Neutrophil (primary cell): ENCODE measurements at regions not wholly inside any gene's neighbourhood (a gene's known extent, or its start where the extent isn't known, plus 50 kb on each side); places are given as distances from the start of the nearest gene placed in this dataset.
"Not testable (repeated sequence)": the region's sequence is repeated elsewhere in the genome, so short reads cannot be mapped to it uniquely, and the experiment has no call there.

Experiments
- H3K27ac ChIP-seq: fragments of 200-600 bp; sonication (generic); 2 replicates; pipeline ENCODE4 v1.5.1; 2016; ENCODE audit warnings: mild to moderate bottlenecking, moderate library complexity
- H3K27me3 ChIP-seq: fragments of 200-600 bp; sonication (generic); 2 replicates; pipeline ENCODE4 v1.6.0; 2016; ENCODE audit warnings: mild to moderate bottlenecking
- H3K36me3 ChIP-seq: fragments of 200-600 bp; sonication (generic); 2 replicates; pipeline ENCODE4 v1.5.1; 2017
- H3K4me1 ChIP-seq, 2 experiments: fragments of 200-600 bp in 1 of 2; sonication (generic) in 1 of 2; 1 replicate in 1 of 2; 2 replicates in 1 of 2; pipeline versions ENCODE4 v1.5.1 to v1.6.1; 2013 to 2016; ENCODE audit warnings: low read depth in 1 of 2, low read length in 1 of 2, mild to moderate bottlenecking in 1 of 2, moderate library complexity in 1 of 2; ENCODE audit not compliant: control insufficient read depth in 1 of 2, insufficient read depth in 1 of 2
- H3K4me3 ChIP-seq, 2 experiments: fragments of 200-600 bp in 1 of 2; sonication (generic) in 1 of 2; 1 replicate in 1 of 2; 2 replicates in 1 of 2; pipeline ENCODE4 v1.5.1; 2013 to 2016; ENCODE audit warnings: low read depth in 1 of 2, low read length in 1 of 2, mild to moderate bottlenecking in 1 of 2, moderate library complexity in 1 of 2
- H3K9me3 ChIP-seq: fragments of 200-600 bp; sonication (generic); 2 replicates; pipeline ENCODE4 v1.5.1; 2016
- TF ChIP-seq, protein P1 (sequence below): fragments of 200-600 bp; sonication (generic); IDR thresholded peaks from 2 replicates; pipeline ENCODE4 v1.5.1; 2016; ENCODE audit warnings: antibody characterized with exemption

DNA sequence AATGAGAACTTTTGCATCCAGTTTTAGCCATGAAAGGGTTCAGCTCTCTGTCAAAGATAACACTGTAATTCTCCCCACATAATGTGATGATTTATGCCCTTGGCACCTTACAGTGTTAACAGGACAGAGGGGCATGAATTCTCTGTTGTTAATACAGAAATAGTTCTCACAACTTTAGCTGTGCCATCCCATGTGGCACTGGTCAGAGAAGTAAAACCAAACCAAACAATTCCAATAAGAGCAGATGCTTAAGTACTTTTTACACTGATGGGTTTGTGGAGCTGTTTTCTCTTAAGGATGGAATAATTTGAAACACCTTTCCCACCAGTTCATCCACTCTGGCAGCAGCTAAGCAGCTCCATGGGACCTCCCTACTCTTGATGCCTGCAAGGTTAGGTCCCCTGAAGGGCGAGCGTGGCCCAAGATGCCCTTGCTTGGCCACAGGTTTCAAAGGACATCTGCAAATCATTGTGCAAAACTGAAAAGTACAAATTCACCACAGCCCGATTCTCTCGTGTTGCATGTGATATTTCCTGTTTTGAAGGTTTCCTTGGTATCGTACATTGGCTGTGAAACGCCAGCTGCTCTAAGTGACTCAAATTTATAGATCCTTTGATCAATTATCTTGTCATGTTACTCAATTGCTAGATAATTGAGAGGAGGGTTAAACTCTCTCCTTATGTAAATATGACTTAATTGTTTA, 82.5 kb upstream of the CREB5 start:
- Histone ChIP-seq H3K36me3 (no peaks in the 10 kb centered on the region), H3K27me3 (peaks cover 19% of the 10 kb centered on the region), H3K4me1 (no peaks in the 10 kb centered on the region), H3K4me3 (no peak overlapping the region), H3K9me3 (no peaks in the 10 kb centered on the region), H3K27ac (no peak overlapping the region)
- TF ChIP-seq, protein P1, sequence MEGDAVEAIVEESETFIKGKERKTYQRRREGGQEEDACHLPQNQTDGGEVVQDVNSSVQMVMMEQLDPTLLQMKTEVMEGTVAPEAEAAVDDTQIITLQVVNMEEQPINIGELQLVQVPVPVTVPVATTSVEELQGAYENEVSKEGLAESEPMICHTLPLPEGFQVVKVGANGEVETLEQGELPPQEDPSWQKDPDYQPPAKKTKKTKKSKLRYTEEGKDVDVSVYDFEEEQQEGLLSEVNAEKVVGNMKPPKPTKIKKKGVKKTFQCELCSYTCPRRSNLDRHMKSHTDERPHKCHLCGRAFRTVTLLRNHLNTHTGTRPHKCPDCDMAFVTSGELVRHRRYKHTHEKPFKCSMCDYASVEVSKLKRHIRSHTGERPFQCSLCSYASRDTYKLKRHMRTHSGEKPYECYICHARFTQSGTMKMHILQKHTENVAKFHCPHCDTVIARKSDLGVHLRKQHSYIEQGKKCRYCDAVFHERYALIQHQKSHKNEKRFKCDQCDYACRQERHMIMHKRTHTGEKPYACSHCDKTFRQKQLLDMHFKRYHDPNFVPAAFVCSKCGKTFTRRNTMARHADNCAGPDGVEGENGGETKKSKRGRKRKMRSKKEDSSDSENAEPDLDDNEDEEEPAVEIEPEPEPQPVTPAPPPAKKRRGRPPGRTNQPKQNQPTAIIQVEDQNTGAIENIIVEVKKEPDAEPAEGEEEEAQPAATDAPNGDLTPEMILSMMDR: no peak

DNA sequence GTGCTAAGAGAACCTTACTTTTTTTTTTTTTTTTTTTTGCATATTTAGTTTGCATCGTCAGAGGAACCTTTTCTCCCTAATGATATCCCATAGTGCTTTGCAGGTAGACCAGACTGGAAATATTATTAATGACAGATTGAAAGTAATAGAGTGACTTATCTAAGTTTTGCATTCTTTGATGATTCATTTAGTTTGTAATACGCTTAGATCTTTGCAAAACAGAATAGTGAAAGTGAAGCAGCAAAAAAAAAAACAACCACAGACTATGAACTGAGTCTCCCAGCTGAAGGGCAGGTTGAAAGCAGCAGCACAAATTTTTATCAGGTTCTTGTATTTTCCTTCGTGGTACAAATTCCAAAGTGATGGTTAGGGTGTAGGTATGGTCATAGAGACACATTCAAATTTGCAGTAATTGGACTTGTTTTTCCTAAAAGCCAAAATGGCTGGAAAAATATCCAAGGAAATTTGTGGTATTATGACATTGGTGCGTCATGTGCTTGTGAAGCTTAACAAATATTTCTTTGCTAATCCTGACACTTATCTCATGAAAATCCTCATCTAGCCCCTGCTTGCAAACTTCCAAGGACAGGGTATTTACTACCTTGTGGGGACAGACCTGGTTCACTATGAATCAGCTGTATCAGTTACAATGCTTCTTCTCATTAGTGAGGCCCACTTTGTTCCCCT, 81.8 kb upstream of the CREB5 start:
- Histone ChIP-seq H3K9me3 (no peaks in the 10 kb centered on the region), H3K27me3 (peaks cover 19% of the 10 kb centered on the region), H3K4me3 (no peak overlapping the region), H3K27ac (no peak overlapping the region), H3K36me3 (no peaks in the 10 kb centered on the region), H3K4me1 (no peaks in the 10 kb centered on the region)
- TF ChIP-seq, protein P1: no peak

DNA sequence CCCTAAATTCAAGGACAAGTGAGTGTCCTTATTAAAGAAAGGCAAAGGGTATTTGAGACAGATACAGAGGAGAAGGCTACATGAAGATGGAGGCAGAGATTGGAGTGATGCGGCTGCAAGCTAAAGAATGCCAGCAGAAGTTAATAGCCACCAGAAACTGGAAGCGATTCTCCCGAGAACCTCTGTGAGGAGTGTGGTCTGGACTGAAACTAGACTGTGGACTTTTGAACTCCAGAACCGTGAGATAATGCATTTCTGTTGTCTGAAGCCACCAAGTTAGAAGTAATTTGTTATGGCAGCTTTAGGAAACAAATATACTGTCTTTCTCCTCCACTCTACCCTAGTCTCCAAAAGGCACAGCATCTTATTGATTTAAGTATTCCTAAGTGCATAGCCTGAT, 80.3 kb upstream of the CREB5 start:
- no peaks in the 10 kb centered on the region for H3K4me1 ChIP-seq
- TF ChIP-seq, protein P1: no peak
- H3K4me3 ChIP-seq: no peak overlapping the region
- no peak overlapping the region for H3K27ac ChIP-seq
- no peaks in the 10 kb centered on the region for H3K9me3 ChIP-seq
- no peaks in the 10 kb centered on the region for H3K36me3 ChIP-seq
- H3K27me3 ChIP-seq: peaks cover 19% of the 10 kb centered on the region

DNA sequence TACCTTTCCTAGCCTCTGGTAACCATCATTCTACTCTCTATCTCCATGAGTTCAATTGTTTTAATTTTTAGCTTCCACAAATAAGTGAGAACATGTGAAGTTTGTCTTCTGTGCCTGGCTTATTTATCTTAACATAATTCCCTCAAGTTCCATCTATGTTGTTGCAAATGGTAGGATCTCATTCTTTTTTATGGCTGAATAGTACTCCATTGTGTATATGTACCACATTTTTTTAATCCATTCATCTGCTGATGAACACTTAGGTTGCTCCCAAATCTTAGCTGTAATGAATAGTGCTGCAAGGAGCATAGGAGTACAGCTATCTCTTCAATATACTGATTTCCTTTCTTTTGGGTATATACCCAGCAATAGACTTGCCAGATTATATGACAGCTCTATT, 78.8 kb upstream of the CREB5 start:
- not testable (repeated sequence) for H3K9me3 ChIP-seq, H3K36me3 ChIP-seq, H3K4me3 ChIP-seq

DNA sequence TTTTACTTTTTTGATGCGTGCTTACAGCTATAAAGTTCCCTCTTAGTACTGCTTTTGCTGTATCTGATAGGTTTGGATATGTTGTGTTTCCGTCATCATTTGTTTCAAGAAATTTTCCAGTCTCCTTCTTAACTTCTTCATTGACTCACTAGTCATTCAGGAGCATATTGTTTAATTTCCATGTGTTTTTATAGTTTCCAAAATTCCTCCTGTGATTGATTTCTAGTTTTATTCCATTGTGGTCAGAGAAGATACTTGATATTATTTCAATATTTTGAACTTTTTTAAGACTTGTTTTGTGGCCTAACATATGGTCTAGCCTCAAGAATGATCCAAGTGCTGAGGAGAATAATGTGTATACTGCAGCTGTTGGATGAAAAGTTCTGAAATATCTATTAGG, 75.5 kb upstream of the CREB5 start:
- Histone ChIP-seq H3K9me3 (no peaks in the 10 kb centered on the region), H3K27me3 (peaks cover 9% of the 10 kb centered on the region), H3K27ac (no peak overlapping the region), H3K4me3 (no peak overlapping the region), H3K4me1 (no peaks in the 10 kb centered on the region), H3K36me3 (no peaks in the 10 kb centered on the region)
- TF ChIP-seq, protein P1: no peak

More for the DNA sequence above, 78.8 kb upstream of the CREB5 start:
- not testable (repeated sequence) for H3K27ac ChIP-seq, H3K4me1 ChIP-seq
- peaks cover 19% of the 10 kb centered on the region for H3K27me3 ChIP-seq

DNA sequence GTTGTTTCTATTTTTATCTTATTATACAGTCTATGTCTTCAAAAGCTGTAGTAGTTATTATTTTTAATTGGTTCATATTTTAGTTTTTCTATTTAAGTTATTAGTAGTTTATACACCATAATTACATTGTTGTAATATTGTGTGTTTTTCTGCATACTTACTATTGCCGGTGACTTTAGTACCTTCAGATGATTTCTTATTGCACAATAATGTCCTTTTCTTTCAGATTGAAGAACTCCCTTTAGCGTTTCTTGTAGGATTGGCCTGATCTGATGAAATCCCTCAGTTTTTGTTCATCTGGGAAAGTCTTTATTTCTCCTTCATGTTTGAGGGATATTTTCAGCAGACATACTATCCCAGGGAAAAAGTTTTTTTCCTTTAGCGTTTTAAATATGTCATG, 74.3 kb upstream of the CREB5 start:
- Histone ChIP-seq H3K4me3 (no peak overlapping the region), H3K27ac (no peak overlapping the region), H3K27me3 (no peaks in the 10 kb centered on the region), H3K4me1 (no peaks in the 10 kb centered on the region), H3K36me3 (no peaks in the 10 kb centered on the region), H3K9me3 (no peaks in the 10 kb centered on the region)
- TF ChIP-seq, protein P1: no peak
